Bronchial epithelial cell (primary cell): ENCODE measurements at regions not wholly inside any gene's neighbourhood (a gene's known extent, or its start where the extent isn't known, plus 50 kb on each side); places are given as distances from the start of the nearest gene placed in this dataset.
"Not testable (repeated sequence)": the region's sequence is repeated elsewhere in the genome, so short reads cannot be mapped to it uniquely, and the experiment has no call there.

Source experiments
- DNase-seq: peaks from one replicate; pipeline ENCODE4 v3.0.0-alpha.2; 2010; ENCODE audit warnings: low read depth
- FAIRE-seq: peaks from 2 replicates; lab custom pipeline; 2011; peaks lifted over from hg19 to GRCh38; lab: Jason Lieb, UNC
- H3K27me3 ChIP-seq: 2 replicates; pipeline ENCODE4 v1.5.1; 2011; ENCODE audit warnings: low read length; ENCODE audit not compliant: control insufficient read depth, insufficient read depth
- H3K36me3 ChIP-seq: 2 replicates; pipeline ENCODE4 v1.5.1; 2011; ENCODE audit warnings: low read length; ENCODE audit not compliant: control insufficient read depth, insufficient read depth
- H3K4me3 ChIP-seq: 2 replicates; pipeline ENCODE4 v1.5.1; 2011; ENCODE audit warnings: mild to moderate bottlenecking, low read depth, low read length, control low read depth
- CTCF ChIP-seq: IDR thresholded peaks from 2 replicates; pipeline ENCODE4 v1.5.1; 2011; ENCODE audit warnings: mild to moderate bottlenecking, moderate library complexity, low read length, control low read depth, inconsistent platforms; ENCODE audit not compliant: insufficient read depth, severe bottlenecking

- FAIRE-seq (no peak), DNase-seq (peak; percentile 57)
- Histone ChIP-seq H3K4me3 (no peak overlapping the region), H3K36me3 (no peaks in the 10 kb centered on the region), H3K27me3 (no peaks in the 10 kb centered on the region)
- peak; percentile 62 for TF ChIP-seq CTCF
Measured at GRCh38 chr5:7261049-7261448, 134.9 kb upstream of the ADCY2 start.

- FAIRE-seq (no peak), DNase-seq (no peak)
- Histone ChIP-seq H3K27me3 (no peaks in the 10 kb centered on the region), H3K36me3 (no peaks in the 10 kb centered on the region), H3K4me3 (no peak overlapping the region)
- TF ChIP-seq CTCF = no peak
Measured at GRCh38 chr5:7261900-7262299, 134.0 kb upstream of the ADCY2 start.

GRCh38 chr5:7263398-7264015 lies 132.4 kb upstream of the ADCY2 start:
- DNase-seq, H3K4me3 ChIP-seq, FAIRE-seq, H3K36me3 ChIP-seq, H3K27me3 ChIP-seq: not testable (repeated sequence)

GRCh38 chr5:7265776-7266175 lies 130.2 kb upstream of the ADCY2 start:
- DNase-seq, H3K4me3 ChIP-seq, H3K36me3 ChIP-seq, FAIRE-seq, H3K27me3 ChIP-seq: not testable (repeated sequence)

- H3K4me3 ChIP-seq, H3K36me3 ChIP-seq, FAIRE-seq, DNase-seq, H3K27me3 ChIP-seq: not testable (repeated sequence)
Measured at GRCh38 chr5:7268722-7269121, 127.2 kb upstream of the ADCY2 start.

GRCh38 chr5:7269591-7270274 lies 126.2 kb upstream of the ADCY2 start:
- no peak overlapping the region for H3K4me3 ChIP-seq
- H3K27me3 ChIP-seq = no peaks in the 10 kb centered on the region
- no peak for TF ChIP-seq CTCF
- FAIRE-seq = no peak
- no peaks in the 10 kb centered on the region for H3K36me3 ChIP-seq
- DNase-seq = no peak

- Histone ChIP-seq H3K27me3 (no peaks in the 10 kb centered on the region), H3K4me3 (no peak overlapping the region), H3K36me3 (no peaks in the 10 kb centered on the region)
- FAIRE-seq (no peak), DNase-seq (no peak)
- TF ChIP-seq CTCF = no peak
Measured at GRCh38 chr5:7271435-7272084, 124.4 kb upstream of the ADCY2 start.
